GM21737 (cell line): ENCODE measurements at regions not wholly inside any gene's neighbourhood (a gene's known extent, or its start where the extent isn't known, plus 50 kb on each side); places are given as distances from the start of the nearest gene placed in this dataset.

ENCODE experiments used
- ATAC-seq: cut with Tn5 transposase; IDR thresholded peaks from one replicate; pipeline ENCODE4 v1.9.1; 2021; ENCODE audit warnings: mild to moderate bottlenecking, moderate library complexity; ENCODE audit not compliant: unreplicated experiment

- no peak for ATAC-seq
Measured at GRCh38 chr2:155215037-155215707, 516.7 kb downstream of the KCNJ3 start.

GRCh38 chr2:155209696-155210450 is 511.4 kb downstream of the KCNJ3 start:
- no peak for ATAC-seq

- no peak for ATAC-seq
Measured at GRCh38 chr2:155203178-155203577, 504.7 kb downstream of the KCNJ3 start.

- ATAC-seq, result no peak
Measured at GRCh38 chr2:155200753-155201152, 502.3 kb downstream of the KCNJ3 start.

GRCh38 chr2:155190342-155190741 is 491.8 kb downstream of the KCNJ3 start:
- ATAC-seq, result no peak

- no peak for ATAC-seq
Measured at GRCh38 chr2:155178921-155179320, 480.4 kb downstream of the KCNJ3 start.

- no peak for ATAC-seq
Measured at GRCh38 chr2:155176345-155176744, 477.9 kb downstream of the KCNJ3 start.

GRCh38 chr2:155169317-155169716 is 470.8 kb downstream of the KCNJ3 start:
- ATAC-seq, result no peak

- ATAC-seq, result no peak
Measured at GRCh38 chr2:155162494-155162893, 464.0 kb downstream of the KCNJ3 start.

GRCh38 chr2:155161314-155161713 is 462.8 kb downstream of the KCNJ3 start:
- ATAC-seq, result no peak

GRCh38 chr2:155157711-155158110 is 459.2 kb downstream of the KCNJ3 start:
- no peak for ATAC-seq

- ATAC-seq, result no peak
Measured at GRCh38 chr2:155157065-155157464, 458.6 kb downstream of the KCNJ3 start.

GRCh38 chr2:155151945-155152344 is 453.4 kb downstream of the KCNJ3 start:
- ATAC-seq, result no peak

GRCh38 chr2:155151472-155151871 is 453.0 kb downstream of the KCNJ3 start:
- ATAC-seq, result no peak

- peak; percentile 98 for ATAC-seq
Measured at GRCh38 chr2:155145758-155146229, 447.3 kb downstream of the KCNJ3 start.

GRCh38 chr2:155141418-155141817 is 442.9 kb downstream of the KCNJ3 start:
- ATAC-seq, result no peak

- ATAC-seq, result no peak
Measured at GRCh38 chr2:155125585-155126230, 427.2 kb downstream of the KCNJ3 start.

- no peak for ATAC-seq
Measured at GRCh38 chr2:155115846-155116245, 417.4 kb downstream of the KCNJ3 start.

- ATAC-seq, result no peak
Measured at GRCh38 chr2:155111070-155111469, 412.6 kb downstream of the KCNJ3 start.

GRCh38 chr2:155109527-155109926 is 411.0 kb downstream of the KCNJ3 start:
- ATAC-seq, result no peak

GRCh38 chr2:155100261-155100660 is 401.8 kb downstream of the KCNJ3 start:
- ATAC-seq, result no peak

GRCh38 chr2:155099784-155100183 is 401.3 kb downstream of the KCNJ3 start:
- no peak for ATAC-seq
